Fibroblast of lung (primary cell): ENCODE measurements at regions not wholly inside any gene's neighbourhood (a gene's known extent, or its start where the extent isn't known, plus 50 kb on each side); places are given as distances from the start of the nearest gene placed in this dataset.

Source experiments
- DNase-seq, 2 donors: peaks; one replicate each; pipeline versions ENCODE4 v3.0.0 to v3.0.0-alpha.2; 2010; ENCODE audit warnings: low read depth in 2 of 2
- H2AFZ ChIP-seq: 2 replicates; pipeline ENCODE4 v1.5.1; 2012; ENCODE audit warnings: low read length, control low read depth, inconsistent platforms
- H3K27ac ChIP-seq: 2 replicates; pipeline ENCODE4 v1.5.1; 2011; ENCODE audit warnings: low read length, control low read depth; ENCODE audit not compliant: insufficient read depth
- H3K27me3 ChIP-seq: 2 replicates; pipeline ENCODE4 v1.5.1; 2011; ENCODE audit warnings: mild to moderate bottlenecking, low read length; ENCODE audit not compliant: control insufficient read depth, insufficient read depth
- H3K36me3 ChIP-seq: 2 replicates; pipeline ENCODE4 v1.5.1; 2011; ENCODE audit warnings: low read length; ENCODE audit not compliant: control insufficient read depth, insufficient read depth
- H3K4me1 ChIP-seq: 2 replicates; pipeline ENCODE4 v1.5.1; 2011; ENCODE audit warnings: low read length; ENCODE audit not compliant: control insufficient read depth, insufficient read depth; ENCODE audit errors: extremely low read depth
- H3K4me2 ChIP-seq: 2 replicates; pipeline ENCODE4 v1.5.1; 2011; ENCODE audit warnings: low read length, control low read depth; ENCODE audit not compliant: insufficient read depth; ENCODE audit errors: extremely low read depth
- H3K4me3 ChIP-seq, 4 experiments: fragments of 200-600 bp in 1 of 4; sonication (generic) in 1 of 4; replicated peaks in 1 of 4; 2 replicates each; pipeline ENCODE4 v1.5.1; 2011 to 2016; ENCODE audit warnings: low read length in 4 of 4, low read depth in 3 of 4, mild to moderate bottlenecking in 3 of 4, control low read depth in 2 of 4, inconsistent platforms in 1 of 4, mixed read lengths in 1 of 4; ENCODE audit not compliant: insufficient read depth in 1 of 4; ENCODE audit errors: control extremely low read depth in 1 of 4
- H3K79me2 ChIP-seq: 2 replicates; pipeline ENCODE4 v1.5.1; 2012; ENCODE audit warnings: mild to moderate bottlenecking, low read length, inconsistent platforms; ENCODE audit not compliant: control insufficient read depth, insufficient read depth
- H3K9ac ChIP-seq: 2 replicates; pipeline ENCODE4 v1.5.1; 2011; ENCODE audit warnings: mild to moderate bottlenecking, low read length, control low read depth; ENCODE audit not compliant: insufficient read depth
- H3K9me3 ChIP-seq: 2 replicates; pipeline ENCODE4 v1.5.1; 2012; ENCODE audit warnings: low read depth, low read length; ENCODE audit not compliant: control insufficient read depth, insufficient read depth
- H4K20me1 ChIP-seq: 2 replicates; pipeline ENCODE4 v1.5.1; 2011; ENCODE audit warnings: low read length; ENCODE audit not compliant: control insufficient read depth, insufficient read depth; ENCODE audit errors: extremely low read depth
- EZH2 ChIP-seq: IDR thresholded peaks from 2 replicates; pipeline ENCODE4 v1.5.1; 2012; ENCODE audit warnings: low read length, control low read depth, mild to moderate bottlenecking; ENCODE audit errors: missing control alignments
- TF ChIP-seq, protein P1 (sequence below), 2 donors: IDR thresholded peaks in 1 of 2; conservative IDR thresholded peaks in 1 of 2; 1 replicate in 1 of 2; 2 replicates in 1 of 2; pipeline ENCODE4 v1.5.1; 2011 to 2012; ENCODE audit warnings: low read length in 2 of 2, control low read depth in 1 of 2, inconsistent platforms in 1 of 2, low read depth in 1 of 2, mild to moderate bottlenecking in 1 of 2

DNA sequence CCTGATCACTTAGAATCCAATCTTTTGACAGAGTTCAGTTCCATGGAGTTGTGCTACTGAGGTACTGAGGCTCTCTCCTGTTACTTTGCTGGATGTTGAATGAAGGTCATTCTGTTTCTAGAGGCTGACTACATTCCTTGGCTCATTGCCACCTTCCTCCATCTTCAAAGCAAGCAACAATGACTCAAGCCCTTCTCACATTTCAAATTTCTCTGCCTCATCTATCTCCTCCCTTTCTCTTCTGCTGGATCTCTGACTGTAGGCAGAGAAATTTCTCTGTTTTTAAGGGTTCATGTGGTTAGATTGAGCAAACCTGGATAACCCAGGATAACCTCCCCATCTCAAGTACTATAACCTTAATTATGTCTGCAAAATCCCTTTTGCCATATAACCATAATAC lies 775.4 kb downstream of the STPG2 start:
- H3K27ac ChIP-seq = no peak overlapping the region
- DNase-seq = peak in 1 of 2 donors; percentile 92
- TF ChIP-seq, protein P1, sequence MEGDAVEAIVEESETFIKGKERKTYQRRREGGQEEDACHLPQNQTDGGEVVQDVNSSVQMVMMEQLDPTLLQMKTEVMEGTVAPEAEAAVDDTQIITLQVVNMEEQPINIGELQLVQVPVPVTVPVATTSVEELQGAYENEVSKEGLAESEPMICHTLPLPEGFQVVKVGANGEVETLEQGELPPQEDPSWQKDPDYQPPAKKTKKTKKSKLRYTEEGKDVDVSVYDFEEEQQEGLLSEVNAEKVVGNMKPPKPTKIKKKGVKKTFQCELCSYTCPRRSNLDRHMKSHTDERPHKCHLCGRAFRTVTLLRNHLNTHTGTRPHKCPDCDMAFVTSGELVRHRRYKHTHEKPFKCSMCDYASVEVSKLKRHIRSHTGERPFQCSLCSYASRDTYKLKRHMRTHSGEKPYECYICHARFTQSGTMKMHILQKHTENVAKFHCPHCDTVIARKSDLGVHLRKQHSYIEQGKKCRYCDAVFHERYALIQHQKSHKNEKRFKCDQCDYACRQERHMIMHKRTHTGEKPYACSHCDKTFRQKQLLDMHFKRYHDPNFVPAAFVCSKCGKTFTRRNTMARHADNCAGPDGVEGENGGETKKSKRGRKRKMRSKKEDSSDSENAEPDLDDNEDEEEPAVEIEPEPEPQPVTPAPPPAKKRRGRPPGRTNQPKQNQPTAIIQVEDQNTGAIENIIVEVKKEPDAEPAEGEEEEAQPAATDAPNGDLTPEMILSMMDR (conservative IDR thresholded peaks at IDR 0.05 in 1 of 2, IDR thresholded peaks at IDR 0.05 in 1 of 2; ENCODE audit: low read depth in 1 of 2, low read length in 2 of 2) = no peak
- TF ChIP-seq EZH2 = no peak

DNA sequence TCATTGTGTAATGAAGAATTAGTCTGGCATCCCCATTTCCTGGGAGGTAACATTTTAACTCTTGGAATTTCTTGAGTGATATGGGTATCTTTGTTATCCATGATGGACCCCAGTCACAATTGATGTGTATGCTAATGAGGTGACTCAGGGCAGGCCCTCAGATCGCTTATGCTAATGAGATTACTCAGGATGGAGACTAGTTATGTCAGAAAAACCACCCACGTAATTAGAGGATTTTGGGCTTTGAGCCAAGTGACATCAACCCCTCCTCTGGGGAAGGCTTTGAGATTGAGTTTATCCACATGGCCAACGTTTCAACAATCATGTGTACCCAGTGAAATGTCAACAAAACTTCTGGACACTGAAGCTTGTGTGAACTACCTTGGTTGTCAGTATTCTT lies 772.7 kb downstream of the STPG2 start:
- Histone ChIP-seq H3K27ac (no peak overlapping the region), H3K4me2 (no peak overlapping the region), H3K27me3 (no peaks in the 10 kb centered on the region), H3K4me1 (no peaks in the 10 kb centered on the region), H3K4me3 (no peak overlapping the region), H2AFZ (no peak overlapping the region), H3K9me3 (no peaks in the 10 kb centered on the region), H3K79me2 (no peaks in the 10 kb centered on the region), H4K20me1 (no peaks in the 10 kb centered on the region), H3K36me3 (no peaks in the 10 kb centered on the region), H3K9ac (no peak overlapping the region)
- TF ChIP-seq EZH2 = no peak
- TF ChIP-seq, protein P1 (conservative IDR thresholded peaks at IDR 0.05 in 1 of 2, IDR thresholded peaks at IDR 0.05 in 1 of 2; ENCODE audit: low read depth in 1 of 2, low read length in 2 of 2) = no peak
- DNase-seq = peak in 1 of 2 donors; percentile 66

More for the DNA sequence above, 775.4 kb downstream of the STPG2 start:
- Histone ChIP-seq H3K9me3 (no peaks in the 10 kb centered on the region), H3K4me2 (no peak overlapping the region), H2AFZ (no peak overlapping the region), H4K20me1 (no peaks in the 10 kb centered on the region), H3K79me2 (no peaks in the 10 kb centered on the region), H3K36me3 (no peaks in the 10 kb centered on the region), H3K27me3 (no peaks in the 10 kb centered on the region), H3K4me3 (no peak overlapping the region), H3K4me1 (no peaks in the 10 kb centered on the region), H3K9ac (no peak overlapping the region)

DNA sequence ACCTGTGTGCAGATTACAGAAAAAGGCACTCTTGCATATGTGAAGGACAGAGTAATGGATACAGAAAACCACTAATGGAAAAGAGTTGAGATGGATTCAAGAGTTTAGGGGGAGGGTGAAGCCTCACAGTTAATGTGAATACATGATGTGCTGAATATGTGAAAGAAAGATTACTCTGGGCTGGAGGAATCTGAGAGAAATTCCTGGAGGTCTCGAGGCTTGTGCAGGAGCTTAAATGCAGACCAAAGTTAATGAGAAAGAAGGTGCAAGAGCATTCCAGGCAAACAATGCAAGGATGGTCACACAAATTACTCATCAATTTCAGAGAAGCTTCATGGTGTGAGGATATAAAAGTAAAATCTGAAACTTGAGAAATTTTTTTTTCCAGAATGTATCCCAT lies 768.8 kb downstream of the STPG2 start:
- H3K4me2 ChIP-seq = no peak overlapping the region
- TF ChIP-seq, protein P1 (conservative IDR thresholded peaks at IDR 0.05 in 1 of 2, IDR thresholded peaks at IDR 0.05 in 1 of 2; ENCODE audit: low read depth in 1 of 2, low read length in 2 of 2) = no peak
- no peak for TF ChIP-seq EZH2
- H3K79me2 ChIP-seq = no peaks in the 10 kb centered on the region
- H4K20me1 ChIP-seq = no peaks in the 10 kb centered on the region
- no peak overlapping the region for H2AFZ ChIP-seq
- no peak overlapping the region for H3K9ac ChIP-seq
- no peaks in the 10 kb centered on the region for H3K36me3 ChIP-seq
- H3K4me3 ChIP-seq = no peak overlapping the region
- H3K27ac ChIP-seq = no peak overlapping the region
- DNase-seq = peak in 1 of 2 donors; percentile 55
- no peaks in the 10 kb centered on the region for H3K9me3 ChIP-seq
- H3K4me1 ChIP-seq = no peaks in the 10 kb centered on the region
- H3K27me3 ChIP-seq = no peaks in the 10 kb centered on the region
